ENCODE measurements at regions not wholly inside any gene's neighbourhood (a gene's known extent, or its start where the extent isn't known, plus 50 kb on each side); places are given as distances from the start of the nearest gene placed in this dataset.

- intact Hi-C loops (cut with DNase I): no loop called here
- H3K9me3 ChIP-seq: no peaks in the 10 kb centered on the region
- TF ChIP-seq CTCF (IDR thresholded peaks at IDR 0.05): no peak
- TF ChIP-seq POLR2A (IDR thresholded peaks at IDR 0.05): no peak
- no peak for TF ChIP-seq EP300 (IDR thresholded peaks at IDR 0.05)
- no peak for TF ChIP-seq POLR2AphosphoS5 (IDR thresholded peaks at IDR 0.05)
- H3K27me3 ChIP-seq: no peaks in the 10 kb centered on the region
- H3K4me3 ChIP-seq: no peak overlapping the region
- no peak overlapping the region for H3K27ac ChIP-seq
- peaks cover 0 to 13% (median 5%) of the 10 kb centered on the region in 4 donors for H3K4me1 ChIP-seq
- H3K36me3 ChIP-seq: no peaks in the 10 kb centered on the region
- DNase-seq: no peak
- WGBS, 2 donors: 89 to 95% methylated on average over 8 of the region's 8 CpGs
Measured at GRCh38 chr10:4522296-4523000, 303.6 kb upstream of the AKR1E2 start.

GRCh38 chr10:4519658-4520402 lies 306.2 kb upstream of the AKR1E2 start:
- H3K4me3 ChIP-seq: no peak overlapping the region
- intact Hi-C loops (cut with DNase I): loop anchor here (5.0 kb wide), 1 partner anchor 242 kb away; no protein-coding TSS in a partner anchor
- H3K36me3 ChIP-seq: no peaks in the 10 kb centered on the region
- TF ChIP-seq POLR2AphosphoS5 (IDR thresholded peaks at IDR 0.05): peak in 2 of 4 donors; percentile 34 to 56
- TF ChIP-seq EP300 (IDR thresholded peaks at IDR 0.05): no peak
- no peak for TF ChIP-seq CTCF (IDR thresholded peaks at IDR 0.05)
- no peaks in the 10 kb centered on the region for H3K9me3 ChIP-seq
- no peak overlapping the region for H3K27ac ChIP-seq
- 86 to 91% methylated on average over 3 of the region's 3 CpGs for WGBS, 2 donors
- DNase-seq: no peak
- H3K27me3 ChIP-seq: no peaks in the 10 kb centered on the region
- no peaks in the 10 kb centered on the region for H3K4me1 ChIP-seq

- WGBS, 2 donors: 90 to 94% methylated on average over 1 of the region's 1 CpG
- no peak for DNase-seq
- no peaks in the 10 kb centered on the region for H3K36me3 ChIP-seq
- no peak overlapping the region for H3K4me3 ChIP-seq
- intact Hi-C loops (cut with DNase I): loop anchor here (5.0 kb wide), 1 partner anchor 245 kb away; no protein-coding TSS in a partner anchor
- TF ChIP-seq POLR2A (IDR thresholded peaks at IDR 0.05) (no peak), EP300 (IDR thresholded peaks at IDR 0.05) (no peak), POLR2AphosphoS5 (IDR thresholded peaks at IDR 0.05) (no peak), CTCF (IDR thresholded peaks at IDR 0.05) (no peak)
- peaks cover 0 to 11% (median 3%) of the 10 kb centered on the region in 4 donors for H3K4me1 ChIP-seq
- H3K27me3 ChIP-seq: no peaks in the 10 kb centered on the region
- no peak overlapping the region for H3K27ac ChIP-seq
- H3K9me3 ChIP-seq: no peaks in the 10 kb centered on the region
Measured at GRCh38 chr10:4517746-4518145, 308.3 kb upstream of the AKR1E2 start.

GRCh38 chr10:4515721-4516120 lies 310.3 kb upstream of the AKR1E2 start:
- H3K36me3 ChIP-seq: no peaks in the 10 kb centered on the region
- no peak overlapping the region for H3K4me3 ChIP-seq
- intact Hi-C loops (cut with DNase I): loop anchor here (5.0 kb wide), 1 partner anchor 247 kb away; no protein-coding TSS in a partner anchor
- no peak for DNase-seq
- TF ChIP-seq POLR2AphosphoS5 (IDR thresholded peaks at IDR 0.05) (no peak), EP300 (IDR thresholded peaks at IDR 0.05) (no peak), CTCF (IDR thresholded peaks at IDR 0.05) (no peak), POLR2A (IDR thresholded peaks at IDR 0.05) (no peak)
- H3K27ac ChIP-seq: peak overlapping the region in 1 of 4 donors; percentile 59
- H3K4me1 ChIP-seq: peaks cover 0 to 17% (median 7%) of the 10 kb centered on the region in 4 donors
- no peaks in the 10 kb centered on the region for H3K27me3 ChIP-seq
- 82 to 93% methylated on average over 5 of the region's 5 CpGs for WGBS, 2 donors
- H3K9me3 ChIP-seq: no peaks in the 10 kb centered on the region

Measured in sigmoid colon (tissue), 6 donors.